GM23248 (cell line): ENCODE measurements at regions not wholly inside any gene's neighbourhood (a gene's known extent, or its start where the extent isn't known, plus 50 kb on each side); places are given as distances from the start of the nearest gene placed in this dataset.
A peak's percentile ranks its signal among the peaks of the same experiment; 100 is the strongest.

Source experiments
- DNase-seq: peaks from one replicate; pipeline ENCODE4 v3.0.0-alpha.2; 2015
- H2AFZ ChIP-seq: fragments of 200-600 bp; sonication (generic); 2 replicates; pipeline ENCODE4 v1.6.1; 2016; ENCODE audit warnings: antibody characterized with exemption
- H3F3A ChIP-seq: fragments of 200-600 bp; sonication (generic); 2 replicates; pipeline ENCODE4 v1.6.1; 2016; ENCODE audit warnings: mild to moderate bottlenecking, antibody characterized with exemption, mixed run types; ENCODE audit not compliant: insufficient read depth
- H3K27ac ChIP-seq: fragments of 200-600 bp; sonication (generic); 2 replicates; pipeline ENCODE4 v1.5.1; 2016; ENCODE audit warnings: mild to moderate bottlenecking
- H3K27me3 ChIP-seq: fragments of 200-600 bp; sonication (generic); replicated peaks from 2 replicates; pipeline ENCODE4 v1.6.1; 2016; ENCODE audit warnings: mild to moderate bottlenecking; ENCODE audit not compliant: insufficient read depth
- H3K36me3 ChIP-seq: fragments of 200-600 bp; sonication (generic); 2 replicates; pipeline ENCODE4 v1.6.1; 2016; ENCODE audit warnings: low read depth, mild to moderate bottlenecking
- H3K4me1 ChIP-seq: fragments of 200-600 bp; sonication (generic); 2 replicates; pipeline ENCODE4 v1.6.1; 2016; ENCODE audit warnings: mild to moderate bottlenecking; ENCODE audit not compliant: insufficient read depth
- H3K4me2 ChIP-seq: fragments of 200-600 bp; sonication (generic); one replicate; pipeline ENCODE4 v1.6.1; 2016; ENCODE audit warnings: mild to moderate bottlenecking; ENCODE audit not compliant: unreplicated experiment
- H3K4me3 ChIP-seq: fragments of 200-600 bp; sonication (generic); 2 replicates; pipeline ENCODE4 v1.5.1; 2016; ENCODE audit warnings: mild to moderate bottlenecking
- H3K79me2 ChIP-seq: fragments of 200-600 bp; sonication (generic); 2 replicates; pipeline ENCODE4 v1.6.1; 2016; ENCODE audit warnings: mild to moderate bottlenecking; ENCODE audit not compliant: insufficient read depth
- H3K9ac ChIP-seq: fragments of 200-600 bp; sonication (generic); 2 replicates; pipeline ENCODE4 v1.6.1; 2016; ENCODE audit warnings: mild to moderate bottlenecking
- H3K9me2 ChIP-seq: fragments of 200-600 bp; sonication (generic); 2 replicates; pipeline ENCODE4 v1.6.1; 2016; ENCODE audit warnings: mixed run types, mild to moderate bottlenecking, moderate library complexity; ENCODE audit not compliant: insufficient read depth
- H3K9me3 ChIP-seq: fragments of 200-600 bp; sonication (generic); one replicate; pipeline ENCODE4 v1.6.1; 2017; ENCODE audit warnings: low read depth
- H4K20me1 ChIP-seq: fragments of 200-600 bp; sonication (generic); 2 replicates; pipeline ENCODE4 v1.6.0; 2016; ENCODE audit not compliant: insufficient read depth
- EZH2 ChIP-seq: fragments of 200-600 bp; sonication (generic); IDR thresholded peaks from 2 replicates; pipeline ENCODE4 v1.6.1; 2018; ENCODE audit warnings: antibody characterized with exemption, mild to moderate bottlenecking; ENCODE audit not compliant: insufficient read depth, poor library complexity, severe bottlenecking
- EZH2phosphoT487 ChIP-seq: fragments of 200-600 bp; sonication (generic); IDR thresholded peaks from 2 replicates; pipeline ENCODE4 v1.6.1; 2018; ENCODE audit warnings: antibody characterized with exemption, moderate library complexity, mild to moderate bottlenecking, low read depth; ENCODE audit not compliant: insufficient read depth
- WGBS, 2 experiments: methylation state at CpG; one replicate each; pipeline ENCODE4 v1.1.6; 2015 to 2017; ENCODE audit warnings: low lambda C conversion rate in 2 of 2, low coverage in 1 of 2; ENCODE audit errors: missing lambda C conversion rate in 2 of 2; 5-methylcytosine and 5-hydroxymethylcytosine counted together
- in situ Hi-C: fragments of 300-500 bp; cut with MboI; formaldehyde crosslinking; loops from 2 replicates; pipeline ENCODE4 v1.15.0; 2020

GRCh38 chr2:216808805-216809425, 50.9 kb downstream of the TNP1 start:
- Histone ChIP-seq H3K4me3 (no peak overlapping the region), H3K79me2 (no peaks in the 10 kb centered on the region), H2AFZ (no peak overlapping the region), H4K20me1 (no peaks in the 10 kb centered on the region), H3K9me2 (no peaks in the 10 kb centered on the region), H3K27me3 (no peaks in the 10 kb centered on the region), H3K4me1 (no peaks in the 10 kb centered on the region), H3K36me3 (no peaks in the 10 kb centered on the region), H3K9ac (no peak overlapping the region), H3F3A (no peaks in the 10 kb centered on the region), H3K4me2 (no peak overlapping the region), H3K27ac (no peak overlapping the region), H3K9me3 (no peaks in the 10 kb centered on the region)
- no peak for TF ChIP-seq EZH2phosphoT487
- no peak for TF ChIP-seq EZH2
- in situ Hi-C loops = no loop called here
- no peak for DNase-seq
- WGBS, 2 experiments = 85 to 86% methylated on average over 13 of the region's 13 CpGs

GRCh38 chr2:216807857-216808272, 52.0 kb downstream of the TNP1 start:
- Histone ChIP-seq H3K9me3 (no peaks in the 10 kb centered on the region), H3K79me2 (no peaks in the 10 kb centered on the region), H3K27me3 (no peaks in the 10 kb centered on the region), H3K9me2 (no peaks in the 10 kb centered on the region), H3K36me3 (no peaks in the 10 kb centered on the region), H3K4me3 (no peak overlapping the region), H4K20me1 (no peaks in the 10 kb centered on the region), H3F3A (no peaks in the 10 kb centered on the region), H3K4me2 (no peak overlapping the region), H3K9ac (no peak overlapping the region), H3K27ac (no peak overlapping the region), H3K4me1 (no peaks in the 10 kb centered on the region), H2AFZ (0 out of 2 replicates have a peak overlapping the region, but pooled peaks have one; percentile 26)
- no peak for TF ChIP-seq EZH2phosphoT487
- no peak for TF ChIP-seq EZH2
- in situ Hi-C loops = no loop called here
- peak; percentile 18 for DNase-seq
- WGBS, 2 experiments = 25 to 29% methylated on average over 7 of the region's 7 CpGs

DNA sequence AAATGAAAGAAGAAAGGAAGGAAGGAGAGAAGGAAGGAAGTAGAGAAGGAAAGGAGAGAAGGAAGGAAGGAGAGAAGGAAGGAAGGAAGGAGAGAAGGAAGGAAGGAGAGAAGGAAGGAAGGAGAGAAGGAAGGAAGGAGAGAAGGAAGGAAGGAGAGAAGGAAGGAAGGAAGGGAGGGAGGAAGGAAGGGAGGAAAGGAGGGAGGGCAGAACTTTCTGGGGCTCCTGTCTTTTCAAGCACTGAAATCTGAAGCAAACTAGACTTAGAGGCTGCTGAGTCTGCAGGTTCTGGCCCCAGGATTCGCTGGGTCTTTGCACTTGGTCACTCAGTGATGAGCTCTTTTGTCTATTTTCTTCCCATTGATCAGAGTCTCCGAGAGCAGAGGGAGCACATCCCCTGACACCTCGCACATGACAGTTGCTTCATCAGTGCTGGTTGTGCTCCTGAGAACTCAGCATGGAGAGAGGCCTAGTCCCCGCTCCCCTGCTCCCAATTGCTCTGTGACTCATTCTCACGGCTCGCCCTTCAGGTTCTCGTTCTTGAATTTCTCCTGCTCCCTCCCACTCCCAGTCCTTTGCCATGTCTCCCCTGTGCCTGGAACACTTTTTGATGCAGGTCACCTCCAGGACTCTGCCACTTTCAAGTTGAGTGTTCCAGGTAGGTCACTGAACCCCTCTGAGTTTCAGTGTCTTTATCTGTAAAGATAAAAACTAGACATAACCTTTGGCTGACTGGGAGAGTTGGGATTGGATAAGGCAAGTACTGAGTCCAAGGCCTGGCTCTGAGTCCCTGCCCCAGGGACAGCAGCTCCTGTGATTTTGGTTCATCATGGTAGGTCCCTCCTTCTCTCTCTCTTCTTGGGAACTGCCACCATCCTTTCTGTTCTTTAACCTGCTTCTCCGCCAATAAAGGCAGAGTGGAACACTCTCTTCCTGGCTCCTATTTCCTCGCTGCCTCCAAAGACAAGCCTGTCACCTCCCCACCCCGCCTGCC, 55.2 kb downstream of the TNP1 start:
- Histone ChIP-seq H3K9me3 (no peaks in the 10 kb centered on the region), H3K4me2 (no peak overlapping the region), H3K9me2 (no peaks in the 10 kb centered on the region), H3K4me3 (no peak overlapping the region), H2AFZ (no peak overlapping the region), H4K20me1 (no peaks in the 10 kb centered on the region), H3K9ac (no peak overlapping the region), H3K79me2 (no peaks in the 10 kb centered on the region), H3K4me1 (peaks cover 9% of the 10 kb centered on the region), H3K27ac (no peak overlapping the region), H3K36me3 (no peaks in the 10 kb centered on the region), H3K27me3 (no peaks in the 10 kb centered on the region), H3F3A (no peaks in the 10 kb centered on the region)
- 58 to 59% methylated on average over 10 of the region's 10 CpGs for WGBS, 2 experiments
- in situ Hi-C loops = no loop called here
- no peak for TF ChIP-seq EZH2phosphoT487
- no peak for TF ChIP-seq EZH2
- peak; percentile 25 for DNase-seq

GRCh38 chr2:216803791-216804190, 56.1 kb downstream of the TNP1 start:
- Histone ChIP-seq H3K4me2 (no peak overlapping the region), H4K20me1 (no peaks in the 10 kb centered on the region), H3K9me3 (no peaks in the 10 kb centered on the region), H3K27me3 (no peaks in the 10 kb centered on the region), H3F3A (no peaks in the 10 kb centered on the region), H3K9ac (no peak overlapping the region), H3K36me3 (no peaks in the 10 kb centered on the region), H3K79me2 (no peaks in the 10 kb centered on the region), H3K4me1 (peaks cover 10% of the 10 kb centered on the region), H3K4me3 (no peak overlapping the region), H2AFZ (no peak overlapping the region), H3K27ac (no peak overlapping the region), H3K9me2 (no peaks in the 10 kb centered on the region)
- WGBS, 2 experiments = 75 to 78% methylated on average over 6 to 13 of the region's 13 CpGs
- no peak for DNase-seq
- in situ Hi-C loops = no loop called here
- TF ChIP-seq EZH2phosphoT487 (no peak), EZH2 (no peak)
